Endothelial cell of umbilical vein (primary cell): ENCODE measurements at regions not wholly inside any gene's neighbourhood (a gene's known extent, or its start where the extent isn't known, plus 50 kb on each side); places are given as distances from the start of the nearest gene placed in this dataset.

ENCODE experiments used
- BruUV-seq: library from RNA; stranded (reverse); fragments of 400-500 nt; replicated peaks from 2 replicates; lab custom pipeline; 2021; lab: Mats Ljungman, UMichigan
- CTCF ChIA-PET: fragments of 300-600, 350-600 bp; sonication (Branson Sonifier 250); formaldehyde crosslinking; loops from one replicate; lab custom pipeline; 2021; ENCODE audit warnings: antibody characterized with exemption, inconsistent platforms; lab: Charles Lee
- POLR2A ChIA-PET: fragments of 300-600, 350-600 bp; sonication (Branson Sonifier 250); formaldehyde crosslinking; loops from one replicate; lab custom pipeline; 2021; ENCODE audit warnings: antibody characterized with exemption, inconsistent platforms; lab: Charles Lee
- DNase-seq: peaks from one replicate; pipeline ENCODE4 v3.0.0-alpha.2; 2011; ENCODE audit warnings: low read depth, low spot score
- FAIRE-seq: peaks from 2 replicates; lab custom pipeline; 2011; peaks lifted over from hg19 to GRCh38; lab: Jason Lieb, UNC
- H2AFZ ChIP-seq: 2 replicates; pipeline ENCODE4 v1.6.0; 2012; ENCODE audit warnings: low read depth, low read length, control low read depth, inconsistent platforms
- H3K27ac ChIP-seq: 2 replicates; pipeline ENCODE4 v1.5.1; 2011; ENCODE audit warnings: low read depth, mild to moderate bottlenecking, control low read depth, low read length, moderate library complexity; ENCODE audit not compliant: insufficient read depth
- H3K27me3 ChIP-seq, 2 experiments: 2 replicates each; pipeline versions ENCODE4 v1.6.0 to v1.6.1; 2011; ENCODE audit warnings: low read length in 2 of 2, mixed read lengths in 1 of 2; ENCODE audit not compliant: control insufficient read depth in 2 of 2, insufficient read depth in 2 of 2
- H3K36me3 ChIP-seq, 2 experiments: 2 replicates in 1 of 2; 3 replicates in 1 of 2; pipeline ENCODE4 v1.5.1; 2011; ENCODE audit warnings: low read length in 2 of 2, mild to moderate bottlenecking in 1 of 2, moderate library complexity in 1 of 2; ENCODE audit not compliant: control insufficient read depth in 2 of 2, insufficient read depth in 2 of 2; ENCODE audit errors: extremely low read depth in 1 of 2
- H3K4me1 ChIP-seq: 3 replicates; pipeline ENCODE4 v1.5.1; 2011; ENCODE audit warnings: mild to moderate bottlenecking, low read length; ENCODE audit not compliant: control insufficient read depth, insufficient read depth; ENCODE audit errors: extremely low read depth
- H3K4me2 ChIP-seq: 2 replicates; pipeline ENCODE4 v1.6.1; 2011; ENCODE audit warnings: low read length, control low read depth, mixed read lengths; ENCODE audit not compliant: insufficient read depth
- H3K4me3 ChIP-seq, 3 experiments: fragments of 200-600 bp in 1 of 3; sonication (generic), shearing (Covaris generic) in 1 of 3; replicated peaks in 1 of 3; 2 replicates each; pipeline ENCODE4 v1.5.1; 2011 to 2016; ENCODE audit warnings: control low read depth in 3 of 3, low read length in 3 of 3, mild to moderate bottlenecking in 2 of 3, inconsistent platforms in 1 of 3, low read depth in 1 of 3, moderate library complexity in 1 of 3; ENCODE audit not compliant: insufficient read depth in 1 of 3
- H3K79me2 ChIP-seq: 2 replicates; pipeline ENCODE4 v1.6.0; 2012; ENCODE audit warnings: low read length, inconsistent platforms; ENCODE audit not compliant: control insufficient read depth, insufficient read depth
- H3K9ac ChIP-seq: replicated peaks from 2 replicates; pipeline ENCODE3; 2011; ENCODE audit warnings: low read length, control low read depth; ENCODE audit not compliant: insufficient read depth; ENCODE audit errors: extremely low read depth
- H3K9me1 ChIP-seq: replicated peaks from 3 replicates; pipeline ENCODE4 v1.6.0; 2011; ENCODE audit warnings: mild to moderate bottlenecking, low read length; ENCODE audit not compliant: control insufficient read depth, insufficient read depth; ENCODE audit errors: extremely low read depth
- H3K9me3 ChIP-seq: replicated peaks from 2 replicates; pipeline ENCODE4 v1.5.1; 2012; ENCODE audit warnings: low read length, inconsistent platforms; ENCODE audit not compliant: control insufficient read depth, insufficient read depth
- H4K20me1 ChIP-seq: replicated peaks from 2 replicates; pipeline ENCODE3; 2011; ENCODE audit warnings: mild to moderate bottlenecking, low read length; ENCODE audit not compliant: control insufficient read depth, insufficient read depth; ENCODE audit errors: extremely low read depth
- CTCF ChIP-seq, 2 donors: IDR thresholded peaks; 1 replicate in 1 of 2; 2 replicates in 1 of 2; pipeline ENCODE4 v1.5.1; 2011; ENCODE audit warnings: low read length in 2 of 2, mild to moderate bottlenecking in 2 of 2, moderate library complexity in 2 of 2, control low read depth in 1 of 2, inconsistent platforms in 1 of 2, low read depth in 1 of 2; ENCODE audit not compliant: insufficient read depth in 1 of 2; ENCODE audit errors: extremely low read depth in 1 of 2
- EZH2 ChIP-seq: IDR thresholded peaks from 2 replicates; pipeline ENCODE4 v1.6.1; 2012; ENCODE audit warnings: borderline replicate concordance, low read depth, mild to moderate bottlenecking, moderate library complexity, low read length, inconsistent platforms; ENCODE audit not compliant: severe bottlenecking
- FOS ChIP-seq: IDR thresholded peaks from 2 replicates; pipeline ENCODE4 v1.6.1; 2011; ENCODE audit warnings: mild to moderate bottlenecking, low read length, moderate library complexity, borderline replicate concordance; ENCODE audit not compliant: insufficient read depth
- GATA2 ChIP-seq: IDR thresholded peaks from 2 replicates; pipeline ENCODE4 v1.7.0; 2011; ENCODE audit warnings: low read depth, mild to moderate bottlenecking, moderate library complexity, mixed read lengths, low read length; ENCODE audit not compliant: insufficient read length, insufficient read depth
- JUN ChIP-seq: IDR thresholded peaks from 2 replicates; pipeline ENCODE4 v1.6.1; 2011; ENCODE audit warnings: borderline replicate concordance, low read depth; ENCODE audit not compliant: insufficient read length, insufficient read depth
- MYC ChIP-seq: IDR thresholded peaks from one replicate; pipeline ENCODE4 v1.6.1; 2011; ENCODE audit warnings: mild to moderate bottlenecking, low read depth, low read length
- POLR2A ChIP-seq: IDR thresholded peaks from 2 replicates; pipeline ENCODE4 v1.6.1; 2012; ENCODE audit warnings: low read depth, mild to moderate bottlenecking, control low read depth, low read length
- POLR2AphosphoS5 ChIP-seq: IDR thresholded peaks from 2 replicates; pipeline ENCODE4 v1.6.1; 2012; ENCODE audit warnings: low read depth, mild to moderate bottlenecking, control low read depth, low read length, moderate library complexity; ENCODE audit not compliant: insufficient read depth
- dilution Hi-C: fragments of 300-500 bp; cut with MboI; formaldehyde crosslinking; loops from one replicate; pipeline ENCODE4 v1.15.0; 2019; ENCODE audit warnings: low sequenced_read_pairs; ENCODE audit not compliant: extremely low pct_ligation_motif_present
- intact Hi-C: fragments of 100-400 bp; cut with micrococcal nuclease; formaldehyde crosslinking; loops from one replicate; pipeline ENCODE4 v1.10.0; 2022
- TF ChIP-seq, protein P1 (sequence below): IDR thresholded peaks from 2 replicates; pipeline ENCODE4 v1.6.1; 2011; ENCODE audit not compliant: insufficient read depth, insufficient read length

DNA sequence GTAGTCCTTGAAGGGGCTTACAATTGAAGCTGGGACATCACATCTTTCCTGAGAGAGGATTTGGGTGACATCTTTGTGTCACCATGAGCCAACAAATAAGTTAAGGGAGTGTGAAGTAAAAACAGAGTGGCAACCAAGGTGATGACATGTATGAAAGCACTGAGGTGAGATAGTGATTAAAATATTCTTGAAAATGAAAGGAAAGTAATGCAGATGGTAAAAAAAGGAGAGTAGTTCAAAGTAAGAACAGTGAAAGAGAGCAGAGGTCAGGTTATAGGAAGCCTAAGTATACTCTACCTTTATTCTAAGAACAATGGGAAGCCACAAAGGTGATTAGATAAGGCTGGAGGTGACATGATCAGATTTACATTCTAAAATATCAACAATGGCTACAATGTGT lies 486.1 kb downstream of the DIPK2A start:
- no peak for DNase-seq
- H4K20me1 ChIP-seq, result no peaks in the 10 kb centered on the region
- H3K4me3 ChIP-seq, result no peak overlapping the region
- CTCF ChIA-PET, result no interaction called here
- no peaks in the 10 kb centered on the region for H3K9me3 ChIP-seq
- POLR2A ChIA-PET, result no interaction called here
- H3K9ac ChIP-seq, result no peak overlapping the region
- H3K27me3 ChIP-seq, result no peaks in the 10 kb centered on the region
- dilution Hi-C loops (no loop called here), intact Hi-C loops (no loop called here)
- no TSS peak for BruUV-seq
- no peak overlapping the region for H2AFZ ChIP-seq
- H3K36me3 ChIP-seq, result no peaks in the 10 kb centered on the region
- H3K4me2 ChIP-seq, result no peak overlapping the region
- TF ChIP-seq POLR2AphosphoS5, result no peak
- TF ChIP-seq POLR2A, result no peak
- no peak for TF ChIP-seq FOS
- TF ChIP-seq CTCF (IDR thresholded peaks at IDR 0.05; ENCODE audit: extremely low read depth in 1 of 2, insufficient read depth in 1 of 2, low read depth in 1 of 2, low read length in 2 of 2), result no peak
- TF ChIP-seq EZH2, result no peak
- TF ChIP-seq JUN, result no peak
- TF ChIP-seq, protein P1, sequence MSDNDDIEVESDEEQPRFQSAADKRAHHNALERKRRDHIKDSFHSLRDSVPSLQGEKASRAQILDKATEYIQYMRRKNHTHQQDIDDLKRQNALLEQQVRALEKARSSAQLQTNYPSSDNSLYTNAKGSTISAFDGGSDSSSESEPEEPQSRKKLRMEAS, result no peak
- no peak for TF ChIP-seq GATA2
- no peak for TF ChIP-seq MYC
- no peak overlapping the region for H3K27ac ChIP-seq
- no peaks in the 10 kb centered on the region for H3K4me1 ChIP-seq
- no peak for FAIRE-seq
- H3K9me1 ChIP-seq, result no peaks in the 10 kb centered on the region
- H3K79me2 ChIP-seq, result no peaks in the 10 kb centered on the region
